ENCODE measurements at regions not wholly inside any gene's neighbourhood (a gene's known extent, or its start where the extent isn't known, plus 50 kb on each side); places are given as distances from the start of the nearest gene placed in this dataset.

DNA sequence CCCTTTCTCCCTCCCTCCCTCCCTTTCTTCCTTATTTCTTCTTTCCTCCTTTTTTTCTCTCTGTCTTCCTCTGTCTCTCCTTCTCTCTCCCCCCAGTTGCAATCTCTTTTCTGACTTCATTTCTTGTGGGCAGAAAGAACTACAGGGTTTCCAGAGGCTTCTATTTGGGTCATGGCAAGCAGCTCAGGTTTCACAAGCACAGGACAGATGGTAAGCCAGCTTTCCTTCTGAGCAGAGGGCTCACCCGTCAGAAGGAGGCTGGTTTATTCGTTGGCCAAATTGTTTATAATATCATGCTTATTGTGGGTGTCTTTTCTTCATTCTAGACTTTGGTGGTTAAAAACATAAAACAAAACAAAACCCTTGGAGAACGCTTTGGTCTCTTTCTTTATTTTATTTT lies 58.9 kb upstream of the CLMP start:
- DNase-seq = no peak

DNA sequence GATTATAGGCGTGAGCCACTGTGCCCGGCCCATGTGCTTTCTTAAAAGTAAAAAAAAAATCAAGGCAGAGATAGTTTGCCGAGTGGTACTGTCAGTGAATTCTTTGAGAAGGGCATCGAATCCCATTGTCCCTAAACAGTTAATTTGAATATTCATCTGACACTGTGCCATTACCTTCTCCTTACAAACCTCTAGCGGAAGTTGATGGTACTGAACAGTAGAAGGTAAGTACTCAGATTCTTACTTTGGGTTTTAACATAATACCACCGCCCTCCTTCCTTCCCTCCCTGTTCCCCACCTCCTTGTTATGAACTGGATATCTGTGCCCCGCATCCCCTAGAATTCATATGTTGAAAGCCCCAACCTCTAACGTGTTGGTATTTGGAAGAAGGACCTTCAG lies 58.2 kb upstream of the CLMP start:
- no peak for DNase-seq

DNA sequence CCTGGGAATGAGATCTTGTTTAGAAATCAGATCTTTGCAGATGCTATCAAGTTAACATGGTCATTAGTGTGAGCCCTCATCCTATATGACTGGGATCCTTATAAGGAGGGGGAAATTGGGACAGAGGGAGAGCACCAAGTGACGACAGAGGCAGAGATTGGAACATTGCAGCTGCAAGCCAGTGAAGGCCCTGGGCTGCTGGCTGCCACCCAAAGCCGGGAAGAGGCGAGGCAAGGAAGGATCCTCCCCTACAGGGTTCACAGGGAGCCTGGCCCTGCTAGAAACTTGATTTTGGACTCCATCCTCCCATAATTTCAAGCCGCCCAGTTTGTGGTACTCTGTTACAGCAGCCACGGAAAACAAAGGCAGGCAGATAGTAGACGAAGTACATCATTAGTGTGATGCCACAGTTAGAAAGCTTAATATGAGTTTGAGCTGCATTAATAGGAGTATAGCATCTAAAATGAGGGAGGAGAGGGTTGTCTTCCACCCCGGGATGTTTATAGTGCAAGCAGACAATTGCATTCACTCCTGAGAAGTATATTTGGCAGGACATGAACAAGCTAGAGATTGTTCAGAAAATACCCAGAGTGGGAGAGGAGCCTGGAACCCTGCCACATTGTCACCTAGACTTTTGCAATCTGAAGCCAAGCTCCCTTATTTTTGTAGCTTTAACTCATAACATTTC lies 56.8 kb upstream of the CLMP start:
- DNase-seq = no peak

- no peak for DNase-seq
These were observed 56.0 kb upstream of the CLMP start for GRCh38 chr11:123250892-123251656.

DNA sequence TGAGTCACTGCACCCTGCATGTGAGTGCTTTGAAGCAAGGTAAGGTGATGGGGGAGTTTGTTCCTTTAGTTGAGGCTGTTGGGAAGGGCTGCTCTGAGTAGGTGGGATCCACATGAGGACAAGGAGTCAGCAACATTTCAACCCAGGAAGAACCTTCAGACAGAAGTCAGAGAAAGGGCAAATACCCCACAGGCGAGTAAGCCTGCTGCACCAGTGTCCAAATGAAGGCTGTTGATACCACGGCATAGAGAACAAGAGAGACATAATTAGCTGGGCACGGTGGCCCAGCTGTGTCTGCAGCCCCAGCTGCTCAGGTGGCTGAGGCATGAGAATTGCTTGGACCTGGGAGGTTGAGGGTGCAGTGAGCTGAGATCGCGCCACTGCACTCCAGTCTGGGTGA lies 54.3 kb upstream of the CLMP start:
- DNase-seq = no peak

GRCh38 chr11:123247813-123248379 lies 52.8 kb upstream of the CLMP start:
- DNase-seq = no peak

DNA sequence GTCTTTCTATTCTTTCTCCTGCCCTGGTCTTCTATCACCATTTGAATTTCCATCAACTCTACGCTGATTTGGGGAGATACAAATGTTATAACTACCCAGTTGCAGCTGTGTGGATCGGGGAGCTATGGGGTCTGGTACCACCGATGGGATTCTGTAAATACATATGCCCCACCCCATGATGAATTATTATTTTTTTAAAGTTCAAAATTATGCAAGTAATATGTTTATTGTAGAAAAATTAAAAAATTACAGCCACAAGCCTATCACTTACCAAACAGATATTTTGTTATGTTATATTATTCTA lies 52.4 kb upstream of the CLMP start:
- no peak for DNase-seq

- DNase-seq = peak; percentile 49 to 64
These were observed 51.9 kb upstream of the CLMP start for GRCh38 chr11:123246749-123247495.

GRCh38 chr11:123245567-123245966 lies 50.5 kb upstream of the CLMP start:
- no peak for DNase-seq
